CD4-positive, alpha-beta T cell treated with Interleukin-4 for 1 hour (primary cell): ENCODE measurements at regions not wholly inside any gene's neighbourhood (a gene's known extent, or its start where the extent isn't known, plus 50 kb on each side); places are given as distances from the start of the nearest gene placed in this dataset.
"Not testable (repeated sequence)": the region's sequence is repeated elsewhere in the genome, so short reads cannot be mapped to it uniquely, and the experiment has no call there.

Experiments
- DNase-seq, 2 donors: peaks; one replicate each; pipeline ENCODE4 v3.0.0-alpha.2; 2020 to 2022

GRCh38 chr3:195999176-195999575 lies 82.7 kb downstream of the TFRC start:
- not testable (repeated sequence) for DNase-seq

- DNase-seq, result not testable (repeated sequence)
These were observed 85.6 kb downstream of the TFRC start for GRCh38 chr3:195996314-195996713.

GRCh38 chr3:195994343-195994742 lies 86.0 kb upstream of the TNK2 start:
- peak; percentile 72 to 76 for DNase-seq

GRCh38 chr3:195993671-195994070 lies 85.3 kb upstream of the TNK2 start:
- DNase-seq, result not testable (repeated sequence)

GRCh38 chr3:195992956-195993595 lies 84.7 kb upstream of the TNK2 start:
- not testable (repeated sequence) for DNase-seq

- not testable (repeated sequence) for DNase-seq
These were observed 83.6 kb upstream of the TNK2 start for GRCh38 chr3:195991986-195992385.

GRCh38 chr3:195991243-195991642 lies 82.9 kb upstream of the TNK2 start:
- not testable (repeated sequence) for DNase-seq

GRCh38 chr3:195990841-195991174 lies 82.5 kb upstream of the TNK2 start:
- not testable (repeated sequence) for DNase-seq

- DNase-seq, result peak; percentile 90 to 93
These were observed 81.8 kb upstream of the TNK2 start for GRCh38 chr3:195989921-195990840.

- peak in 1 of 2 donors; percentile 18 for DNase-seq
These were observed 81.0 kb upstream of the TNK2 start for GRCh38 chr3:195989197-195989920.

- DNase-seq, result not testable (repeated sequence)
These were observed 80.4 kb upstream of the TNK2 start for GRCh38 chr3:195988764-195989163.

GRCh38 chr3:195987001-195987400 lies 78.7 kb upstream of the TNK2 start:
- not testable (repeated sequence) for DNase-seq

GRCh38 chr3:195986576-195986975 lies 78.2 kb upstream of the TNK2 start:
- not testable (repeated sequence) for DNase-seq

GRCh38 chr3:195985348-195985920 lies 77.1 kb upstream of the TNK2 start:
- DNase-seq, result not testable (repeated sequence)

GRCh38 chr3:195984392-195985030 lies 76.2 kb upstream of the TNK2 start:
- DNase-seq, result not testable (repeated sequence)

- DNase-seq, result not testable (repeated sequence)
These were observed 75.5 kb upstream of the TNK2 start for GRCh38 chr3:195983880-195984279.

- not testable (repeated sequence) for DNase-seq
These were observed 74.4 kb upstream of the TNK2 start for GRCh38 chr3:195982754-195983153.

- not testable (repeated sequence) for DNase-seq
These were observed 73.4 kb upstream of the TNK2 start for GRCh38 chr3:195981778-195982177.

GRCh38 chr3:195979877-195980276 lies 71.5 kb upstream of the TNK2 start:
- not testable (repeated sequence) for DNase-seq

GRCh38 chr3:195978585-195978984 lies 70.2 kb upstream of the TNK2 start:
- DNase-seq, result not testable (repeated sequence)

- DNase-seq, result not testable (repeated sequence)
These were observed 68.5 kb upstream of the TNK2 start for GRCh38 chr3:195976876-195977275.

GRCh38 chr3:195974281-195974680 lies 65.9 kb upstream of the TNK2 start:
- DNase-seq, result not testable (repeated sequence)
